Mammary epithelial cell (primary cell): ENCODE measurements at regions not wholly inside any gene's neighbourhood (a gene's known extent, or its start where the extent isn't known, plus 50 kb on each side); places are given as distances from the start of the nearest gene placed in this dataset.

Experiments used
- EZH2 ChIP-seq: IDR thresholded peaks from 2 replicates; pipeline ENCODE4 v1.6.1; 2012; ENCODE audit warnings: low read length, inconsistent platforms, borderline replicate concordance
- TF ChIP-seq, protein P1 (sequence below), 2 donors: IDR thresholded peaks in 1 of 2; conservative IDR thresholded peaks in 1 of 2; 2 replicates each; pipeline ENCODE4 v1.5.1; 2011 to 2012; ENCODE audit warnings: inconsistent platforms in 2 of 2, low read length in 2 of 2, mild to moderate bottlenecking in 2 of 2, control low read depth in 1 of 2, low read depth in 1 of 2; ENCODE audit not compliant: insufficient read depth in 1 of 2; ENCODE audit errors: extremely low read depth in 1 of 2

DNA sequence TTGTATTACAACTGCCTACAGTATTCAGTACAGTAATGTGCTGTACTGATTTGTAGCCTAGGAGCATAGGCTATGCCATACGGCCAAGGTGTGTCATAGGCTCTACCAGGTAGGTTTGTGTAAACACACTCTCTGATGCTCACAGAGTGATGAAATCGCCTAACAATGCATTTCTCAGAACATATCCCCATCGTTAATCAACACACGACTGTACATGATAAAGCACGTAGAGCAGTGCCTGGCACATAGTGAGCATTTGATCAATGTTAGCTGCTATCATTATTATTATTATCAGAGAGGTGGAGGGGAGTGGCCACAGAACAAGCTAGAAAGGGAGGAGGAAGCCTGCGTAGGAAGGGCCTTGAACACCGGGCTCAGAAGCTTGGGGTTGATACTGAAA is 81.1 kb upstream of the LHX1 start:
- TF ChIP-seq, protein P1, sequence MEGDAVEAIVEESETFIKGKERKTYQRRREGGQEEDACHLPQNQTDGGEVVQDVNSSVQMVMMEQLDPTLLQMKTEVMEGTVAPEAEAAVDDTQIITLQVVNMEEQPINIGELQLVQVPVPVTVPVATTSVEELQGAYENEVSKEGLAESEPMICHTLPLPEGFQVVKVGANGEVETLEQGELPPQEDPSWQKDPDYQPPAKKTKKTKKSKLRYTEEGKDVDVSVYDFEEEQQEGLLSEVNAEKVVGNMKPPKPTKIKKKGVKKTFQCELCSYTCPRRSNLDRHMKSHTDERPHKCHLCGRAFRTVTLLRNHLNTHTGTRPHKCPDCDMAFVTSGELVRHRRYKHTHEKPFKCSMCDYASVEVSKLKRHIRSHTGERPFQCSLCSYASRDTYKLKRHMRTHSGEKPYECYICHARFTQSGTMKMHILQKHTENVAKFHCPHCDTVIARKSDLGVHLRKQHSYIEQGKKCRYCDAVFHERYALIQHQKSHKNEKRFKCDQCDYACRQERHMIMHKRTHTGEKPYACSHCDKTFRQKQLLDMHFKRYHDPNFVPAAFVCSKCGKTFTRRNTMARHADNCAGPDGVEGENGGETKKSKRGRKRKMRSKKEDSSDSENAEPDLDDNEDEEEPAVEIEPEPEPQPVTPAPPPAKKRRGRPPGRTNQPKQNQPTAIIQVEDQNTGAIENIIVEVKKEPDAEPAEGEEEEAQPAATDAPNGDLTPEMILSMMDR (conservative IDR thresholded peaks at IDR 0.05 in 1 of 2, IDR thresholded peaks at IDR 0.05 in 1 of 2; ENCODE audit: extremely low read depth in 1 of 2, insufficient read depth in 1 of 2, low read depth in 1 of 2, low read length in 2 of 2), result no peak
- no peak for TF ChIP-seq EZH2
